T-helper 1 cell treated with Interleukin-12 subunit alpha and Interleukin-12 subunit beta and Interleukin-4 antibody, amounts not matched to agents 30 ng/mL and 1 ng/mL, for 36 hours (primary cell): ENCODE measurements at regions not wholly inside any gene's neighbourhood (a gene's known extent, or its start where the extent isn't known, plus 50 kb on each side); places are given as distances from the start of the nearest gene placed in this dataset.
"Not testable (repeated sequence)": the region's sequence is repeated elsewhere in the genome, so short reads cannot be mapped to it uniquely, and the experiment has no call there.

Experiments used
- intact Hi-C: fragments of 100-400 bp; cut with micrococcal nuclease; formaldehyde crosslinking; loops from one replicate; pipeline ENCODE4 v1.15.1; 2024

GRCh38 chr13:85608255-85608829 is 190.9 kb downstream of the SLITRK6 start:
- intact Hi-C loops = no loop called here

DNA sequence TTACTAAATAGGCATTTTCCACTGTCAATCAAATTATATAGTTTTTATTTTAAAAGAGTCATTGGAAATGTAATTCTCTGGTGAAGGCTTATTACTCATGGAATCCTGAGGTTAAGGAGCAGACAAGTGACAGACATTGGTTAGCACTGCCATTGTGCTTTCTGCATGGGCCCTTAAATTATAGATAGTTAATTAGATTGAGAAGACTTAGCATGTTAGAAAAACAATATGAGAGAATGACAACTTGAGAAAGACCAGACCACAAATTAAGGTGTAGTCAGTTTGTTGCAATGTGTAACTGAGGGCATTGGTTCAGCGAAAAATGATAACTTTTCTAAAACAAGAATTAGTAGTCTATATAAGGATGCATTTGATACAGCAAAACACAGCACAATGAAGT is 195.5 kb downstream of the SLITRK6 start:
- intact Hi-C loops = no loop called here

GRCh38 chr13:85601526-85601925 is 197.7 kb downstream of the SLITRK6 start:
- intact Hi-C loops = no loop called here

DNA sequence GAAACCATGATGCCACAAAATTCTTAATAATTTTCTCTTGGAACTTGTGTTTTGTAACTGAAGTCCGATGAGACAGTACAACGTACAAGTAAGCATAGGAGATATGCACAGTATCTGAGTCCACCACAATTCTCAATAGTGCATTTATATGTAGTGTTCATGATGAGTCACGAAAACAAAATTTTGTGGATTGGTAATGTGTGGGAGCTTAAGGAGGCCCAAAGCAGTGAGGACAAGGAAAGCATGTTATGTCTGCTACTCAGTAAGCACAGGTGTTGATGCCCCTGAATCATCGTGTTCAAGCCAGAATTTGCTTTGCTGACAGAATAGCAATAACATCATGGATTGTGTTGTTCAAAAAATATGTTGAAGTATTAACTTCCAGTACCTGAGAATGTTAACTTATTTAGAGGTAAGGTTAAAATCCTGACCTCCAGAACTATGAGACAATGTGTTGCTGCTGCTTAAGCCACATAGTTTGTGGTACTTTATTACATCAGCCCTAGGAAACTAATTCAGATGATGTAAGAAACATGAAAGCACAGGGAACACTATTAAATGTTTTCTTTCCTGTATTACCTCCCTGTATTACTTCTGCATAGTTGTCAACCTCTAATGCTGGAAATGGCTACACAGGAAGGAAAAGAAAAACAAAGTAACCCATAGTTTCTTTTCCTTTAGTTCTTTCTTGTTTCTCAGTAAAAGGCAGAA is 201.3 kb downstream of the SLITRK6 start:
- intact Hi-C loops = no loop called here

DNA sequence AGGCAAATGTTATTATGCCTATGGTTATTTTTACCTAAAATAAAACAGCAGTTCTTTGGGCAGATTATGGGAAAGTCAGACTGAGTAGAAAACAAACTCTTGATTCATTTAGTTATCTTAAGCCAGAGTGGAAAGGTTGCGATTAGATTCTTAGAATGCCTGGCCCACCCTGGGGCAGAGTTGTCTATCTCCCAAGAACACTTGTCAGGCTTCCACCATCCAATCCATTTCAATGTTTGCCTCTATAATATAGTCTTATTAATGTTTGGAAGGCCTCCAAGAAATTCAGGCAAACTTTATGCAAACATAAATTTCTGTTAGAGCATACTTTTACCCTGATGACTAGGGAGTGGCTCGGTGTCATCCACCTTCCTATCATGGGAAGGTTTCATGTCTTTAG is 207.0 kb downstream of the SLITRK6 start:
- intact Hi-C loops = no loop called here

DNA sequence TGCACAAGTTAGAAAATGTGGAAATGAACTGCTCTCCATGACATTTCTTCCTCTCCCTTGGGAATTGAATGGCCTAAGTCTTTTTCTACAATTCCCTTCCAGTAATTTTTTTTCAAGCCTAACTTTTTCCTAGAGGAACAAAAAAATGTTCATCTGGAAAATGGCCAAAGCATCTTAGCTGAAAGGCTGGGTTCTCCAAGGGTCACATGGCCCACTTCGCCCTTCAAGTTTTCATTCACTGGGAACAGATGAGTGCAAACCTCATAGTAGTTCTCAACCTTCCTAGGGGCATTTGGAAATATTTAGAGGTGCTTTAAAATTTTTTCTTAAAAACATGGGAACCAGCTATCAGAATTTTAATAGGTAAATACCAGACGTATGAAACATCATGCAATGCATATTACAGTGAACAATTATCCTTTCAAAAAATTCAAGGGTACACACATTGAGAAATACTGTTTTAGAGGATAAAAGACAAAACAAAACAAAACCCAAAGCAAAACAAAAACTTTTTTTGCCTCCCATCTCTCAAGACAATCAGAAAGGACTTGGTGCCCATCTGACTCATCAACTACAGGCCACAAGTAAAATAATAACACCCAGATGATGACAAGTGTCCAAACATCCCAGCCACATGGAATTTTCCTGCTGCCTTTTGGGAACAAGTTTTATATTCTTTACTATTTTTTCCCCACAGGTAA is 208.8 kb downstream of the SLITRK6 start:
- intact Hi-C loops = no loop called here

GRCh38 chr13:85589021-85589420 is 210.2 kb downstream of the SLITRK6 start:
- intact Hi-C loops = no loop called here

DNA sequence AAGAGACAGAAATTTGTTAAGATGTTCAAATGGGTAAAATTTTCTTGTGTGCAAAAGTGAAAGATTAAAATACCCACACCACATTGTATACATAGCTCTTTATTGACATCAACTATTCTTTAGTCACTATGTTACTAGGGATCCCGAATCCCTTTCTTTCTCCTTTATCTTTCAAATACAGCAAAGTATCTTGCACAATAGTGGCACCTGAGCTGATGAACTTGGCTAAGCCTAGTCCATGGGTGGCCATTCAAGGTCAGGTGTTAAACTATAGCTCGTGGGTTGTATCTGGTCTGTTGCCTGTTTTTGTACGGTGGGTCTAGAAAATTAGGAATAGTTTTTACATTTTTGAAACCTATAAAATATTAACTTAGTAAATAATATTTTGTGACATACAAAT is 210.9 kb downstream of the SLITRK6 start:
- intact Hi-C loops = no loop called here

DNA sequence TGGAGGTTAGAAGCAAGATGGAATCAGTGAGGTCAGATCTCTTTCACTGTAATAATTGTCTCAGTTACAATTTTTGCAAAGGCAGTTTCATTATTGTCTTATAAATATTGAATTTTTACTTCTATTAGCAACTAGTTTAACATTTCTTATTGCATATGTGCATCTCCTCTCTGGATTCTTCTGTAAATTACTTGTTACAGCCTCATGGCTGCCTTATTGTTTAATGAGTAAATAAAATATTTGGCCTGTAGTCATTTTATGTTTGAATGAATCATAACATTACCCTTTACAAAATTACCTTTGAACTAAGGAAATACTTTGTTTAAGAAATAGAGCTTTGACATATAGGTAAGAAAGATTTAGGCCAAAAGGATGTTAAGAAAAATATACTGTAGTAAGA is 212.4 kb downstream of the SLITRK6 start:
- intact Hi-C loops = no loop called here

- intact Hi-C loops = no loop called here
Observed at GRCh38 chr13:85586422-85586831, 212.8 kb downstream of the SLITRK6 start.

DNA sequence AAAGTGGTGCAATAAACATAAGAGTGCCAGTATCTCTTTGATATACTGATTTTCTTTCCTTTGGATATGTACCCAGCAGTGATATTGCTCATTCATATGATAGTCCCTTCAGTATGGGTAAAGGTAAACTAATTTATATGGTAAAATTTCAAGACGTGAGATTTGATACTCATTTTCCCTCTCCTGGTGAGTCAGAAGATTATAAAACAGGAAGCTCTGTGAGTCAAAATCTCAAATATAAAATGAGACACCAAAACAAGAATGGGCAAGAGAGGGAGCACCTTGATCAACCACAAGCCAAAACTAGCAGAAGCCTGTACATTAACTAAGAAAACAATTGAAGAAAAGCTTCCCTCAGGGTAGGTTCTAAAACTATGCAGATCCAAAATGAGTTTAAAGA is 216.3 kb downstream of the SLITRK6 start:
- intact Hi-C loops = no loop called here

DNA sequence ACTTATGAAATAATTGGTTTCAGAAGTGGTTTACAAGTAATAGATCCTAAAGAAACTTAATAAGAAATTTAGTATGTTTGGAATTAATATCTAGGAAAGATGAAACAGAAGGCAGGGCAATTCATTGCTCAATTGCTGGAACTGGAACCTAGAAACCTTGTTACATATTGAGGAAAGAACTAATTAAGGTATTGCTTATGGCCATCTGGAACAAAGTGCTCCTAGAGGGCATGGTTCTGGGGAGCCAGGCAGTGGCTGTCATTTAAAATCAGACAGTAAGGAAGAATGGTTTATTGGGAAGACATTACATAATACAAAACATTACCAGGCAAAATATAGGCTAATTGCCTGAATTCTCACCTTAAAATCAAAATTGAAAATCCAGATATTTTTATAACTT is 224.1 kb downstream of the SLITRK6 start:
- intact Hi-C loops = no loop called here

DNA sequence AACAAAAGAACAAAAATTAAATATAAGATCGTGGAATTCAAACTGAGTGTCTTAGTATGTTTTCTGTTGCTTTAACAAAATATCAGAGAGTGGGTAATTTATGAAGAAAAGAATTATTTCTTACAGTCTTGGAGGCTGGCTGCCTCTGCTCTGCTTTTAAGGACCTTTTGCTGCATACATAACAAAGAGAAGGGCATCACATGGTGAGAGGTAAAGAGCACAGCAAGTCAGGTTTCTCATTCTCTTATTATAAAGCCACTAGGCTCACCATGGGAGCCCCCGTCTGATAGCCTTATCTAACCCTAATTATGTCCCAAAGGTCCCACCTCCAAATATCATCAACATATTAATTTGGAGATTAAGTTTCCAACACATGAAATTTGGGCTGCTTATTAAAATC is 231.3 kb downstream of the SLITRK6 start:
- intact Hi-C loops = no loop called here

- intact Hi-C loops = no loop called here
Observed at GRCh38 chr13:85565652-85566051, 233.6 kb downstream of the SLITRK6 start.

- intact Hi-C loops = no loop called here
Observed at GRCh38 chr13:85564598-85564997, 234.6 kb downstream of the SLITRK6 start.

DNA sequence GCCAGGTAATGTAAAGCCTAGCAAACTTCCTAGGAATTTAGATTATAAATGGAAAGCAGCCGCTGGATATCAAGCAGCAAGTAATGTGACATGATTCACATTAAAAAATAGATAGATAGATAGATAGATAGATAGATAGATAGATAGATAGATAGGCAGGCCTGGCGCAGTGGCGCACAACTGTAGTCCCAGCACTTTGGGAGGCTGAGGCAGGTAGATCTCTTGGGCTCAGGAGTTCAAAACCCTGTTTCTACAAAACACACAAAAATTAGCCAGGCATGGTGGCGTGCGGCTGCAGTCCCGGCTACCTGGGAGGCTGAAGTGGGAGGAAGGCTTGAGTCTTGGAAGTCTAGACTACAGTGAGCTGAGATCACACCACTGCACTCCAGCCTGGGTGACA is 236.9 kb downstream of the SLITRK6 start:
- intact Hi-C loops = no loop called here

- intact Hi-C loops = no loop called here
Observed at GRCh38 chr13:85557691-85558467, 241.3 kb downstream of the SLITRK6 start.

- intact Hi-C loops = no loop called here
Observed at GRCh38 chr13:85551012-85551411, 248.2 kb downstream of the SLITRK6 start.

- intact Hi-C loops = no loop called here
Observed at GRCh38 chr13:85549819-85550218, 249.4 kb downstream of the SLITRK6 start.

DNA sequence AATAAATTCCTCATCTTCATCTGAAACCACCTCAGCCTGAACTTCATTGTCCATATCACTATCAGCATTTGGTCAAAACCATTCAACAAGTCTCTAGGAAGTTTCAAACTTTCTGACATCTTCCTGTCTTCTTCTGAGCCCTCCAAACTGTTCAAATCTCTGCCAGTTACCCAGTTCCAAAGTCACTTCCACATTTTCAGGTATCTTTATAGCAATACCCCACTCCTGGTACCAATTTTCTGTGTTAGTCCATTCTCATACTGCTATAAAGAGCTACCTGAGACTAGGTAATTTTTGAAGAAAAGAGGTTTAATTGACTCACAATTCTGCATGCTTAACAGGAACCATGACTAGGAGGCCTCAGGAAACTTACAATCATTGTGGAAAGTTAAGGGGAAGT is 250.4 kb downstream of the SLITRK6 start:
- intact Hi-C loops = not testable (repeated sequence)

- intact Hi-C loops = no loop called here
Observed at GRCh38 chr13:85545771-85546170, 253.4 kb downstream of the SLITRK6 start.

DNA sequence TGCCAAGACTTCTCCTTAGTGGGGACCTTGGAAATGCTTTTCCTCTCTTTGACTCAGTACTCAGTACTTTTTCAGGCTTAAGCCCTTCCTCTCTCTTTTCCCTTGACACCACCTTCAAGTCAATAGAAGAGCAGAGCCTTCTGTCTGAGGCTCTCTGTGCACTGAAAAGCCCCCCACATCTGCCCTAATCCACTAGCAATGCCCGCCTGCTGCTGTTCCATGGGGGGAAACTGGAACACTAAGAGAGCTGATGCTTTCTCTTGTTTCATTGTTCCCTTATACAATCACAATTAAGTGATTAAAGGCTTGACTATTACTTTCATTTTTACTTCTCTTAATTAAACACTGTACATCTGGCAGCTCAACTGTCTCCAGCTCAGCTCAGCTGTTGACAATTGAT is 254.5 kb downstream of the SLITRK6 start:
- intact Hi-C loops = no loop called here
